Cardiac fibroblast (primary cell): ENCODE measurements at regions not wholly inside any gene's neighbourhood (a gene's known extent, or its start where the extent isn't known, plus 50 kb on each side); places are given as distances from the start of the nearest gene placed in this dataset.
"Not testable (repeated sequence)": the region's sequence is repeated elsewhere in the genome, so short reads cannot be mapped to it uniquely, and the experiment has no call there.

Experiments
- DNase-seq, 2 donors: peaks; one replicate each; pipeline versions ENCODE4 v3.0.0 to v3.0.0-alpha.2; 2010; ENCODE audit warnings: low read depth in 2 of 2
- H3K4me3 ChIP-seq, 2 donors: replicated peaks in 1 of 2; 1 replicate in 1 of 2; 2 replicates in 1 of 2; pipeline ENCODE4 v1.5.1; 2011; ENCODE audit warnings: low read depth in 2 of 2, low read length in 2 of 2, mild to moderate bottlenecking in 2 of 2, moderate library complexity in 1 of 2
- TF ChIP-seq, protein P1 (sequence below): IDR thresholded peaks from one replicate; pipeline ENCODE4 v1.5.1; 2011; ENCODE audit warnings: low read depth, mild to moderate bottlenecking, low read length, inconsistent platforms

DNA sequence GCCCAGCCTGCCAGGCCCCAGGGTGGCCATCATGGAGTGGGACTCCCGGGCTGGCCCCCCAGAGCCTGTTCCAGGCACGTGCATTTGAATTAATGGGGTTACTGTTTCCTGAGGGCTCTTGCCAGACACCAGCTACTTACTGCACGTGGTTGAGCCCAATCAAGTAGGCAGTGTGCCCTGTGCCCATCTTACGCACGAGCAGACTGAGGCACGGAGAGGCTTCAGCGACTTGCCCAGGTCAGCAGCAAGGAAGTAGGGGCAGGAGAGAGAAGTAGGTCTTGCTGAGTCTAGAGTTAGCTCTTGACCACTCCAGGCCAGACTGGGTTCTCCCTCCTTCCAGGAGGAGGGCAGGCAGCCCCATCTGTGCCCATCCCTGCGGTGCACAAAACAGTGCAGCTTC is 67.7 kb downstream of the DIO3 start:
- TF ChIP-seq, protein P1, sequence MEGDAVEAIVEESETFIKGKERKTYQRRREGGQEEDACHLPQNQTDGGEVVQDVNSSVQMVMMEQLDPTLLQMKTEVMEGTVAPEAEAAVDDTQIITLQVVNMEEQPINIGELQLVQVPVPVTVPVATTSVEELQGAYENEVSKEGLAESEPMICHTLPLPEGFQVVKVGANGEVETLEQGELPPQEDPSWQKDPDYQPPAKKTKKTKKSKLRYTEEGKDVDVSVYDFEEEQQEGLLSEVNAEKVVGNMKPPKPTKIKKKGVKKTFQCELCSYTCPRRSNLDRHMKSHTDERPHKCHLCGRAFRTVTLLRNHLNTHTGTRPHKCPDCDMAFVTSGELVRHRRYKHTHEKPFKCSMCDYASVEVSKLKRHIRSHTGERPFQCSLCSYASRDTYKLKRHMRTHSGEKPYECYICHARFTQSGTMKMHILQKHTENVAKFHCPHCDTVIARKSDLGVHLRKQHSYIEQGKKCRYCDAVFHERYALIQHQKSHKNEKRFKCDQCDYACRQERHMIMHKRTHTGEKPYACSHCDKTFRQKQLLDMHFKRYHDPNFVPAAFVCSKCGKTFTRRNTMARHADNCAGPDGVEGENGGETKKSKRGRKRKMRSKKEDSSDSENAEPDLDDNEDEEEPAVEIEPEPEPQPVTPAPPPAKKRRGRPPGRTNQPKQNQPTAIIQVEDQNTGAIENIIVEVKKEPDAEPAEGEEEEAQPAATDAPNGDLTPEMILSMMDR: no peak
- no peak overlapping the region for H3K4me3 ChIP-seq
- DNase-seq: no peak

DNA sequence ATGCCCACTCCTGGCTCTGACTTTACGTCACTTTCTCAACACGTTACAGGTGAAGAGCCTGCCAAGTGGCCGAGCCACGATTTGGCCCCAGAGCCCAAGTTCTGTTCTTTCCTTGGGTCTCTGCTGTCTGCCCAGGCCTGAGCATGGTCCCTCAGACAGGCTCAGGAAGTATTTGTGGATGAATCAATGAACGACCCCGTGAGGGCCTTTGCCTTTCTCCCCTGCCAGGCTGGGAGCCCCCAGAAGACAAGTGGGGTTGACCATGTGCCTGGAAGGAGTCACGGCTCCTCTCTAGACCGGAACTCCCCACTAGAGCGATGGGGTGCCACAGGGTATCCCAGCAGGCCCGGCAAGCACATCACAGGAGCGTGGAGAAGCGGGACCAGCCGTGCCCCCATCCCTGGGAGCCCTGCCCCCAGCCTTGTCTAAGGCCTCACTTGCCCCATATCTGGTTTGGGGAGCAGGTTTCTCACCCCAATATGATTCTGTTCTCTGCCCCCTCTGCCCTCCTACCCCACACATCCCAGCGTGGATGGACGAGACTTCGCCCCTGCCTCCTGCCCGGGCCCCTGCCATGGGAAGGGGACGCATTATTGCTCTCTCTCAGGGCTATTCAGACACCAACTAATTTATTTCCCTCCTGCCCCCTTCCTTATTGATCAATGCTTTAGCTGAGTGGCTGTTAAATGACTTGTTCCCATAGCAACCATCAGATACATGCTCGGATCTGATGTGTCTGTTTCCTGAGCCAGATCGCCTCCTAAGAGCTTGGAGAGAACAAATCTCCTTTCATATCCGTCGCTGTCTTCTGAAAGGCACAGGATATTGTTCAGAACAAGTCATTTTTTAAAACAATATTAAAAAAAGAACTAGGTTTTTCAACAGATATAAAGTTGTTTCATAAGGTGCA is 69.0 kb downstream of the DIO3 start:
- DNase-seq: no peak
- TF ChIP-seq, protein P1: no peak
- no peak overlapping the region for H3K4me3 ChIP-seq

GRCh38 chr14:101631199-101631598 is 69.9 kb downstream of the DIO3 start:
- TF ChIP-seq, protein P1: no peak
- DNase-seq: no peak
- no peak overlapping the region for H3K4me3 ChIP-seq

DNA sequence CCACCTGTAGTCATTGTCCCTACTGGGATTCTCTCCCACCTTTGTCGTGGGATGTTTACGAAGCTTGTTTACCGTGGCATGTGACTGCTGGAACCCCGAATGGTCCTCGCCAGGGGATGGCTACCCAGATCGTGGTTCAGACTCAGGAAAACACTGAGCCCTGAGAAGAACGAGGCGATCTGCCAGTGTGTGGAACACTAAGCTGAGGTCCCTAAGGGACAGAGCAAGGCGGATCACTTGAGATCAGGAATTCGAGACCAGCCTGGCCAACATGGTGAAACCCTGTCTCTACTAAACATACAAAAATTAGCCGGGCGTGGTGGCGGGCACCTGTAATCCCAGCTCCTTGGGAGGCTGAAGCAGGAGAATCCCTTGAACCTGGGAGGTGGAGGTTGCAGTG is 70.7 kb downstream of the DIO3 start:
- not testable (repeated sequence) for H3K4me3 ChIP-seq, DNase-seq

GRCh38 chr14:101632520-101632919 is 71.2 kb downstream of the DIO3 start:
- H3K4me3 ChIP-seq: no peak overlapping the region
- TF ChIP-seq, protein P1: no peak
- no peak for DNase-seq

DNA sequence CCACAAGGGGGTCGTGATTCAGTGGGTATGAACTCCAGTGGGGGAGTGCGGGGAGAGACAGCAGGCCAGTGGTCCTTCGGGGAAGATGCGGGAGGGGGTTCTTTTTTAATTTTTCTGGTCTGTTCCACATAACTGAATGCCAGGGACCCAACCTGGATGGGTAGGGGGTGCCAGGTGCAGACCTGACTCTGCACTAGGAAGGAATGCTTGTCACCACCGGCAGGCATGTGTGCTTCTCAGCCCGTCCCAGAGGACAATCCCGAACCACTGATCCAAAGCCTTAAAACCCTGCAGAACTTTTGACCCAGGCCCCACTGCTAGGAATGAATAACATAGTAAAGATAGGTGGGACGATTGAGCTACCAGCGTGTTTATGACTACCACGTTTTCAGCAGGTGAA is 72.0 kb downstream of the DIO3 start:
- TF ChIP-seq, protein P1: no peak
- no peak for DNase-seq
- H3K4me3 ChIP-seq: no peak overlapping the region

DNA sequence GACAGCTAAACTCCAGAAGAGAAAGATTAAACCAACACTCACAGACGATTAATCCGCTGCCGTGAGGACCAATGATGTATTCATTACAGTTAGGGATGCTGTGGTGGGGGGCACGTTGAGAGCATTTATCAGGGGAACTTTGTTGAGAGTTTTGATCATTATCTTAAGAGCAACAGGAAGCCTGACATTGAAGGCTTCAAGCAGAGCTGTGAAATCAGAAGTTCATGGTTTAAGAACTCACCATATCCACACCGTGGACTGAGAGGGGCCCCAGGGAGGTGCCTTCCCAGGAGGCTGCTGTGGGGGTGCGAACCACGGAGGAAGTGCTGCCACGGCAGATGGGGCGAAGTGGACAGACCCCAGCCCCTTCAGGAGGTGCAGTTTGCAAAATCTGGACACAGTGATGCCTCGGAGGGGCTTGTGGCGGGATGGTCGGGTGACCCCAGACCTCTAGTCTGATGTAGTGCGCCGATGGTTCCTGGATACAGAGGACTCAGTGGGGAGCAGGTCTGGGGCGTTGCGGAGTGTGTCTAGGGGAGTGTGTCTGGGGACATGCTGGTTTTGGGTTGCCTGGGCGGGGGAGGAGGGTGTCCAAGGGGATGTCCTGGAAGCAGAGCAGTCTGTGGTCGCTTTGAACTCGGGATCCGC is 73.0 kb downstream of the DIO3 start:
- TF ChIP-seq, protein P1: no peak
- no peak for DNase-seq
- no peak overlapping the region for H3K4me3 ChIP-seq
